PC-9 (cell line): ENCODE measurements at regions not wholly inside any gene's neighbourhood (a gene's known extent, or its start where the extent isn't known, plus 50 kb on each side); places are given as distances from the start of the nearest gene placed in this dataset.

Source experiments
- BruUV-seq: library from RNA; stranded (reverse); fragments of 400-500 nt; replicated peaks from 2 replicates; lab custom pipeline; 2021; lab: Mats Ljungman, UMichigan
- CTCF ChIA-PET: fragments of 300-600 bp; sonication (Branson Sonifier 250); formaldehyde crosslinking; loops from one replicate; lab custom pipeline; 2022; ENCODE audit warnings: antibody characterized with exemption; lab: Charles Lee
- POLR2A ChIA-PET: fragments of 300-600 bp; sonication (Branson Sonifier 250); formaldehyde crosslinking; loops from one replicate; lab custom pipeline; 2022; ENCODE audit warnings: antibody characterized with exemption; ENCODE audit not compliant: unreplicated experiment; lab: Charles Lee
- DNase-seq, 2 experiments: peaks; one replicate each; pipeline versions ENCODE4 v3.0.0 to v3.0.0-alpha.2; 2015 to 2022; ENCODE audit warnings: mixed read lengths in 1 of 2
- H2AFZ ChIP-seq: fragments of 200-600 bp; sonication (generic); 2 replicates; pipeline ENCODE4 v1.8.1; 2017; ENCODE audit warnings: antibody characterized with exemption
- H3F3A ChIP-seq: fragments of 200-600 bp; sonication (generic); 2 replicates; pipeline ENCODE4 v1.8.1; 2017; ENCODE audit warnings: antibody characterized with exemption, mild to moderate bottlenecking, low read depth; ENCODE audit not compliant: insufficient read depth
- H3K27ac ChIP-seq: fragments of 200-600 bp; sonication (generic); 2 replicates; pipeline ENCODE4 v1.6.1; 2016; ENCODE audit warnings: mixed run types
- H3K27me3 ChIP-seq: fragments of 200-600 bp; sonication (generic); 2 replicates; pipeline ENCODE4 v1.6.1; 2016; ENCODE audit warnings: low read depth, mixed run types; ENCODE audit not compliant: insufficient read depth
- H3K36me3 ChIP-seq: fragments of 200-600 bp; sonication (generic); 2 replicates; pipeline ENCODE4 v1.6.1; 2016; ENCODE audit warnings: low read depth, mixed run types
- H3K4me1 ChIP-seq: fragments of 200-600 bp; sonication (generic); replicated peaks from 2 replicates; pipeline ENCODE4 v1.6.1; 2016; ENCODE audit warnings: mixed run types; ENCODE audit not compliant: insufficient read depth
- H3K4me2 ChIP-seq: fragments of 200-600 bp; sonication (generic); 2 replicates; pipeline ENCODE4 v1.6.1; 2017; ENCODE audit warnings: mixed run types
- H3K4me3 ChIP-seq: fragments of 200-600 bp; sonication (generic); 2 replicates; pipeline ENCODE4 v1.6.1; 2016; ENCODE audit warnings: mixed run types
- H3K79me2 ChIP-seq: fragments of 200-600 bp; sonication (generic); 2 replicates; pipeline ENCODE4 v1.6.1; 2017; ENCODE audit warnings: low read depth, mixed run types
- H3K9me2 ChIP-seq: fragments of 200-600 bp; sonication (generic); 2 replicates; pipeline ENCODE4 v1.8.1; 2017; ENCODE audit warnings: mild to moderate bottlenecking; ENCODE audit not compliant: insufficient read depth
- H3K9me3 ChIP-seq: fragments of 200-600 bp; sonication (generic); 2 replicates; pipeline ENCODE4 v1.8.1; 2016; ENCODE audit warnings: low read depth; ENCODE audit not compliant: insufficient read depth
- H4K20me1 ChIP-seq: fragments of 200-600 bp; sonication (generic); 2 replicates; pipeline ENCODE4 v1.8.1; 2017; ENCODE audit not compliant: insufficient read depth
- EZH2 ChIP-seq: fragments of 200-600 bp; sonication (generic); IDR thresholded peaks from 2 replicates; pipeline ENCODE4 v1.8.0; 2017; ENCODE audit warnings: antibody characterized with exemption, low read depth
- intact Hi-C: fragments of 100-400 bp; cut with micrococcal nuclease; formaldehyde crosslinking; loops from one replicate; pipeline ENCODE4 v1.10.0; 2022; ENCODE audit not compliant: unreplicated experiment
- TF ChIP-seq, protein P1 (sequence below): fragments of 200-600 bp; sonication (generic); conservative IDR thresholded peaks from 2 replicates; pipeline ENCODE4 v1.6.1; 2017; ENCODE audit warnings: mixed run types, antibody characterized with exemption, mild to moderate bottlenecking, moderate library complexity

DNA sequence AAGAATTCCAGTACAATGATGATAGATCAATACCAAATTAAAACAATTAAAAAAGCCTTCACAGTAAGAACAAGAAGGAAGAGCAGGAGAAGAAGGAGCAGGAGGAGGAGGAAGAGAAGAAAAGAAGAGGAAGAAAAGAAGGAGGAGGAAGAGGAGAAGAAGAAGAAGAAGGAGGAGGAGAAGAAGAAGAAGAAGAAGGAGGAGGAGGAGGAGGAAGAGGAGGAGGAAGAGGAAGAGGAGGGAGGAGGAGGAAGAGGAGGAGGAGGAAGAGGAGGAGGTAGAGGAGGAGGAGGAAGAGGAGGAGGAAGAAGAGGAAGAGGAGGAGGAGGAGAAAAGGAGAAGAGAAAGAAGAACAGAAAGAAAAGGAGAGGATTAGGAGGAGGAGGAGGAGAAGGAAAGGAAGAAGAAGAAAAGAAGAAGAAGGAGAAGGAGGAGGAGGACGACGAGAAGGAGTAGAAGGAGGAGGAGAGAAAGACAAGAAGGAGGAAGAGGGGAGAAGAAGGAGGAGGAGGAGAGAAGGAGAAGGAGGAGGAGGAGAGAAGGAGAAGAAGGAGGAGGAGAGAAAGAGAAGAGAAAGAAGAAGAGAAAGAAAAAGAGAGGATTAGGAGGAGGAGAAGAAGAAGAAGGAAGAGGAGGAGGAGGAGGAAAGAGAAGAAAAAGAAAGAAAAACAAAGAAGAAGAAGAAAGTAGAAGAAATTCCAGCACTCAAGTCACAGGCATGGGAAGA, 68.5 kb upstream of the GRIK3 start:
- no peak for TF ChIP-seq EZH2
- TF ChIP-seq, protein P1, sequence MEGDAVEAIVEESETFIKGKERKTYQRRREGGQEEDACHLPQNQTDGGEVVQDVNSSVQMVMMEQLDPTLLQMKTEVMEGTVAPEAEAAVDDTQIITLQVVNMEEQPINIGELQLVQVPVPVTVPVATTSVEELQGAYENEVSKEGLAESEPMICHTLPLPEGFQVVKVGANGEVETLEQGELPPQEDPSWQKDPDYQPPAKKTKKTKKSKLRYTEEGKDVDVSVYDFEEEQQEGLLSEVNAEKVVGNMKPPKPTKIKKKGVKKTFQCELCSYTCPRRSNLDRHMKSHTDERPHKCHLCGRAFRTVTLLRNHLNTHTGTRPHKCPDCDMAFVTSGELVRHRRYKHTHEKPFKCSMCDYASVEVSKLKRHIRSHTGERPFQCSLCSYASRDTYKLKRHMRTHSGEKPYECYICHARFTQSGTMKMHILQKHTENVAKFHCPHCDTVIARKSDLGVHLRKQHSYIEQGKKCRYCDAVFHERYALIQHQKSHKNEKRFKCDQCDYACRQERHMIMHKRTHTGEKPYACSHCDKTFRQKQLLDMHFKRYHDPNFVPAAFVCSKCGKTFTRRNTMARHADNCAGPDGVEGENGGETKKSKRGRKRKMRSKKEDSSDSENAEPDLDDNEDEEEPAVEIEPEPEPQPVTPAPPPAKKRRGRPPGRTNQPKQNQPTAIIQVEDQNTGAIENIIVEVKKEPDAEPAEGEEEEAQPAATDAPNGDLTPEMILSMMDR, result no peak
- no peaks in the 10 kb centered on the region for H3K36me3 ChIP-seq
- DNase-seq, result no peak
- no peaks in the 10 kb centered on the region for H3F3A ChIP-seq
- no TSS peak for BruUV-seq
- intact Hi-C loops, result no loop called here
- H3K27ac ChIP-seq, result no peak overlapping the region
- H3K4me1 ChIP-seq, result no peaks in the 10 kb centered on the region
- H3K4me2 ChIP-seq, result no peak overlapping the region
- no peaks in the 10 kb centered on the region for H3K9me2 ChIP-seq
- no peaks in the 10 kb centered on the region for H3K9me3 ChIP-seq
- H3K4me3 ChIP-seq, result no peak overlapping the region
- H4K20me1 ChIP-seq, result no peaks in the 10 kb centered on the region
- 0 out of 2 replicates have a peak, but pooled peaks cover 18% of the 10 kb centered on the region for H3K27me3 ChIP-seq
- H2AFZ ChIP-seq, result no peak overlapping the region
- H3K79me2 ChIP-seq, result no peaks in the 10 kb centered on the region
- ChIA-PET POLR2A (no interaction called here), CTCF (no interaction called here)

DNA sequence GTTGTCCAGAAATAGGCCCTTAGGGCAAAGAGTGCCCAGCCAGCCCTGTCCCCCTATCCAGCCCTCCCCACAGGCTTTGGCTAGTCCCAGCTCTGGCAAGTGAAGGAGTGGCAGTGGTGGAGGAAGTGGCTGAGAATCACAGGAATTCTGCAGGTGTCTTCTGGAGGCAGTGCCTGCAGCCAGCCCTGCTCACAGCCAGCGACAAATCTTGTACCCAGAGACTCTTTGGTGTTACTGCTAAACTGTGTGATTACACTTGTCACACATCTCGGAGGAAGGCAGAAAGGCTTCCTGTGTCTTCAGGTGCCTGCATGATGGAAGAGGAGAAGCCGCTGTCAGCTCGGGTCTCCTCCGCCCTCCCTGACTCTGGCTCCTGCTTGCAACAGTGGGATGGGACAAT, 71.6 kb upstream of the GRIK3 start:
- BruUV-seq, result no TSS peak
- H4K20me1 ChIP-seq, result no peaks in the 10 kb centered on the region

DNA sequence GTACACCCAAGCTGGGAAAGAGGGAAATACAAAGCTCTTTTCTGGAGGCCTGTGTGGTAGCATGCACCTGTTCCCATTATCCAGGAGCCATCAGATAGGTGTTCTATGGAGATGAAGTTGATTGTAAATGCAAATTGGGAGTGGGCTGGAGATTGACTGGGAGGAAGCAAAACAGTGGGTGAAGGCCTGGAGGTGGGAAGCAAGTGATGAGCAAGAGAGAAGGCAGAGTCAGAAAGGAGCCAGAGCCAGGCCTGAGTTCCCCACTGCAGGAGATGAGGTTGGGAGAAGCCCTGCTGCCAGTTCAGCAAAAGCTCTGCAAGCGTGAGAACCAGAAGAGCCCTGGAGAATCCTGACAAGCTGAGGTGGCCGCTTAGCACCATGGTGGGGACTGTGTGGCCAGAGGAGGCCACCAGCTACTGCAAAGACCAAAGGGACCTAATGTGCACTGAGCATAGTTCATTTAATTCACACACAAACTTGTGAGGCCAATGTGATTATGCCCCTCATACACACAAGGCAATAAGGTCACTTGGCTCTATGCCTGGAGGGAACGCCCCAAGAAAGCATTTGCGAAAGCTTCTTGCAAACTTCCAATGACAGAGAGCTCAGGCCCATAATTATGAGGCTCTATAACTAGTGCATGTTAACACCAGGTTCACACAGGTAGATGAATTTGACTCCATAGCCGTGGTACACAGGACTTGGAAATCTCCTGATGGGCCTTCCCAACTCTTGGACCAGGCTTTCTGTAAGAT, 73.0 kb upstream of the GRIK3 start:
- Histone ChIP-seq H3K36me3 (no peaks in the 10 kb centered on the region), H3K27ac (no peak overlapping the region), H3K9me3 (no peaks in the 10 kb centered on the region), H3K4me2 (no peak overlapping the region), H3K27me3 (peaks cover 15% of the 10 kb centered on the region; the same call in 1 of the 2 replicates), H4K20me1 (no peaks in the 10 kb centered on the region), H3K4me3 (no peak overlapping the region), H2AFZ (no peak overlapping the region), H3K9me2 (no peaks in the 10 kb centered on the region), H3F3A (no peaks in the 10 kb centered on the region), H3K4me1 (no peaks in the 10 kb centered on the region), H3K79me2 (no peaks in the 10 kb centered on the region)
- no TSS peak for BruUV-seq
- ChIA-PET POLR2A (no interaction called here), CTCF (no interaction called here)
- DNase-seq, result no peak
- intact Hi-C loops, result no loop called here
- TF ChIP-seq, protein P1, result no peak
- no peak for TF ChIP-seq EZH2

More for the DNA sequence above, 71.6 kb upstream of the GRIK3 start:
- Histone ChIP-seq H3K9me3 (no peaks in the 10 kb centered on the region), H3K27ac (no peak overlapping the region), H3K4me2 (no peak overlapping the region), H3K9me2 (no peaks in the 10 kb centered on the region), H3K4me3 (no peak overlapping the region), H3K36me3 (no peaks in the 10 kb centered on the region), H2AFZ (no peak overlapping the region), H3K79me2 (no peaks in the 10 kb centered on the region), H3F3A (no peaks in the 10 kb centered on the region), H3K27me3 (peaks cover 15% of the 10 kb centered on the region; the same call in 1 of the 2 replicates), H3K4me1 (no peaks in the 10 kb centered on the region)
- no peak for DNase-seq
- ChIA-PET POLR2A (no interaction called here), CTCF (no interaction called here)
- TF ChIP-seq, protein P1, result no peak
- no peak for TF ChIP-seq EZH2
- intact Hi-C loops, result no loop called here
